ENCODE measurements at regions not wholly inside any gene's neighbourhood (a gene's known extent, or its start where the extent isn't known, plus 50 kb on each side); places are given as distances from the start of the nearest gene placed in this dataset.

DNA sequence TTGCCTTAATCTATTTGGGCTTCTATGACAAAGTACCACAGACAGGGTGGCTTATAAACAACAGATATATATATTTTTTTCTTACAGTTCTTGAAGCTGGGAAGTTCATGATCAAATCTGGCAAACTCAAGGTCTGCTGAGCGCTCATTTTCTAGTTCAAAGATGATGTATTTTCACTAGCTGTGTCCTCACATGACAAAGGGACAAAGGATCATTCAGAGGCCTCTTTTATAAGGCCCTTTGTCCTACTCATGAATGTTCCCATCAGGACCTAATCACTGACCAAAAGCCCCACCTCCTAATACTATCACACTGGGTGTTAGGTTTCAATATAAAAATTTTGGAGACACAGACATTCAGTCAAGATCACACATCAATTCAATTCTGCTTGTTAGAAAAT lies 2025.2 kb downstream of the PCDH7 start:
- TF ChIP-seq EZH2phosphoT487 (IDR thresholded peaks at IDR 0.05; ENCODE audit: insufficient read depth, low read depth) = no peak
- no peak for TF ChIP-seq EZH2 (IDR thresholded peaks at IDR 0.05; ENCODE audit: insufficient read depth, poor library complexity, severe bottlenecking)
